Trophoblast cell (in vitro differentiated cells and primary cell): ENCODE measurements at regions not wholly inside any gene's neighbourhood (a gene's known extent, or its start where the extent isn't known, plus 50 kb on each side); places are given as distances from the start of the nearest gene placed in this dataset.
A peak's percentile ranks its signal among the peaks of the same experiment; 100 is the strongest.
"Not testable (repeated sequence)": the region's sequence is repeated elsewhere in the genome, so short reads cannot be mapped to it uniquely, and the experiment has no call there.

Source experiments
- DNase-seq, 2 donors: peaks; one replicate each; pipeline ENCODE4 v3.0.0-alpha.2; 2016
- H2AFZ ChIP-seq: 2 replicates; pipeline ENCODE4 v1.6.1; 2013; ENCODE audit warnings: low read length, moderate library complexity, mild to moderate bottlenecking; ENCODE audit not compliant: insufficient read depth, poor library complexity
- H2AK5ac ChIP-seq: 2 replicates; pipeline ENCODE4 v1.6.1; 2013; ENCODE audit warnings: mild to moderate bottlenecking, low read length
- H2BK120ac ChIP-seq: 2 replicates; pipeline ENCODE4 v1.6.1; 2013; ENCODE audit warnings: low read length, mild to moderate bottlenecking, moderate library complexity; ENCODE audit not compliant: insufficient read depth, poor library complexity
- H2BK12ac ChIP-seq: 2 replicates; pipeline ENCODE4 v1.6.1; 2013; ENCODE audit warnings: mild to moderate bottlenecking, low read length, moderate library complexity
- H2BK5ac ChIP-seq: 2 replicates; pipeline ENCODE4 v1.6.1; 2013; ENCODE audit warnings: low read length, low read depth, moderate library complexity, mild to moderate bottlenecking; ENCODE audit not compliant: poor library complexity
- H3K14ac ChIP-seq: 2 replicates; pipeline ENCODE4 v1.6.1; 2013; ENCODE audit warnings: mild to moderate bottlenecking, low read length
- H3K18ac ChIP-seq: 2 replicates; pipeline ENCODE4 v1.6.1; 2013; ENCODE audit warnings: mild to moderate bottlenecking, low read length
- H3K23ac ChIP-seq: 2 replicates; pipeline ENCODE4 v1.6.1; 2013; ENCODE audit warnings: low read length
- H3K27ac ChIP-seq: 2 replicates; pipeline ENCODE4 v1.5.1; 2013; ENCODE audit warnings: low read depth, mild to moderate bottlenecking, inconsistent platforms, low read length, moderate library complexity
- H3K27me3 ChIP-seq: 2 replicates; pipeline ENCODE4 v1.6.1; 2013; ENCODE audit warnings: inconsistent platforms, mild to moderate bottlenecking, low read length, moderate library complexity; ENCODE audit not compliant: insufficient read depth
- H3K36me3 ChIP-seq, 2 experiments: 1 replicate in 1 of 2; 2 replicates in 1 of 2; pipeline ENCODE4 v1.6.1; 2013; ENCODE audit warnings: low read length in 2 of 2, mild to moderate bottlenecking in 2 of 2, moderate library complexity in 1 of 2; ENCODE audit not compliant: insufficient read depth in 2 of 2, control insufficient read depth in 1 of 2
- H3K4ac ChIP-seq: 2 replicates; pipeline ENCODE4 v1.6.1; 2013; ENCODE audit warnings: low read depth, mild to moderate bottlenecking, low read length, moderate library complexity
- H3K4me1 ChIP-seq, 2 experiments: 1 replicate in 1 of 2; 2 replicates in 1 of 2; pipeline ENCODE4 v1.6.1; 2013; ENCODE audit warnings: low read length in 2 of 2, mild to moderate bottlenecking in 2 of 2, moderate library complexity in 1 of 2; ENCODE audit not compliant: insufficient read depth in 2 of 2, control insufficient read depth in 1 of 2
- H3K4me2 ChIP-seq: 2 replicates; pipeline ENCODE4 v1.6.1; 2013; ENCODE audit warnings: inconsistent platforms, mild to moderate bottlenecking, low read length, moderate library complexity
- H3K4me3 ChIP-seq: 2 replicates; pipeline ENCODE4 v1.5.1; 2013; ENCODE audit warnings: mild to moderate bottlenecking, low read depth, low read length, inconsistent platforms
- H3K79me1 ChIP-seq: one replicate; pipeline ENCODE4 v1.6.1; 2013; ENCODE audit warnings: low read length
- H3K79me2 ChIP-seq: 2 replicates; pipeline ENCODE4 v1.6.1; 2013; ENCODE audit warnings: low read length, mild to moderate bottlenecking; ENCODE audit not compliant: control insufficient read depth, insufficient read depth, poor library complexity
- H3K9ac ChIP-seq: 2 replicates; pipeline ENCODE4 v1.6.1; 2013; ENCODE audit warnings: mild to moderate bottlenecking, low read length
- H3K9me3 ChIP-seq: 2 replicates; pipeline ENCODE4 v1.6.1; 2013; ENCODE audit warnings: low read depth, mild to moderate bottlenecking, control low read depth, inconsistent platforms, low read length; ENCODE audit not compliant: insufficient read depth
- H4K12ac ChIP-seq: 2 replicates; pipeline ENCODE4 v1.6.1; 2013; ENCODE audit warnings: low read depth, mild to moderate bottlenecking, low read length, moderate library complexity
- H4K8ac ChIP-seq: 2 replicates; pipeline ENCODE4 v1.6.1; 2013; ENCODE audit warnings: low read depth, mild to moderate bottlenecking, low read length, moderate library complexity
- H4K91ac ChIP-seq: one replicate; pipeline ENCODE4 v1.6.1; 2013; ENCODE audit warnings: low read depth, mild to moderate bottlenecking, low read length, moderate library complexity
- WGBS: extraction: QIAGEN DNeasy Blood & Tissue Kit; methylation state at CpG from one replicate; pipeline ENCODE4 v1.1.7; 2013; ENCODE audit warnings: missing lambda C conversion rate; ENCODE audit not compliant: insufficient read length, insufficient coverage; ENCODE audit errors: extremely low coverage; 5-methylcytosine and 5-hydroxymethylcytosine counted together

- Histone ChIP-seq H2AK5ac (no peak overlapping the region), H4K8ac (no peak overlapping the region), H3K9ac (no peak overlapping the region), H3K27ac (no peak overlapping the region), H2BK5ac (no peak overlapping the region), H3K14ac (no peak overlapping the region), H3K4ac (no peak overlapping the region), H4K91ac (no peak overlapping the region), H3K9me3 (no peaks in the 10 kb centered on the region), H3K36me3 (no peaks in the 10 kb centered on the region), H3K23ac (no peak overlapping the region), H2BK12ac (no peak overlapping the region), H3K4me3 (no peak overlapping the region), H3K79me1 (no peaks in the 10 kb centered on the region), H4K12ac (no peak overlapping the region), H3K4me2 (no peak overlapping the region), H3K18ac (no peak overlapping the region), H2BK120ac (no peak overlapping the region), H3K27me3 (no peaks in the 10 kb centered on the region), H3K4me1 (peaks cover 4 to 5% of the 10 kb centered on the region in 2 experiments), H2AFZ (no peak overlapping the region), H3K79me2 (no peaks in the 10 kb centered on the region)
- DNase-seq: no peak
- WGBS: no CpG with 5 or more reads among the region's 3 CpGs
These were observed 251.5 kb upstream of the RASGEF1B start for GRCh38 chr4:81723019-81723884.

GRCh38 chr4:81722290-81722851 is 250.7 kb upstream of the RASGEF1B start:
- WGBS: no CpG with 5 or more reads among the region's 9 CpGs
- no peak overlapping the region for H3K14ac ChIP-seq
- DNase-seq: no peak
- H2AFZ ChIP-seq: no peak overlapping the region
- no peak overlapping the region for H2BK12ac ChIP-seq
- no peaks in the 10 kb centered on the region for H3K27me3 ChIP-seq
- H3K18ac ChIP-seq: no peak overlapping the region
- no peak overlapping the region for H2BK120ac ChIP-seq
- H3K4me2 ChIP-seq: no peak overlapping the region
- H4K8ac ChIP-seq: no peak overlapping the region
- H3K9ac ChIP-seq: no peak overlapping the region
- H3K4me1 ChIP-seq: peaks cover 4 to 5% of the 10 kb centered on the region in 2 experiments
- H2AK5ac ChIP-seq: no peak overlapping the region
- H3K27ac ChIP-seq: no peak overlapping the region
- no peaks in the 10 kb centered on the region for H3K36me3 ChIP-seq
- H3K79me1 ChIP-seq: no peaks in the 10 kb centered on the region
- no peak overlapping the region for H4K12ac ChIP-seq
- H4K91ac ChIP-seq: no peak overlapping the region
- H3K9me3 ChIP-seq: no peaks in the 10 kb centered on the region
- H3K4me3 ChIP-seq: no peak overlapping the region
- H2BK5ac ChIP-seq: no peak overlapping the region
- no peak overlapping the region for H3K23ac ChIP-seq
- no peaks in the 10 kb centered on the region for H3K79me2 ChIP-seq
- H3K4ac ChIP-seq: no peak overlapping the region

GRCh38 chr4:81715757-81716156 is 244.1 kb upstream of the RASGEF1B start:
- Histone ChIP-seq H4K91ac (no peak overlapping the region), H4K8ac (no peak overlapping the region), H3K79me2 (no peaks in the 10 kb centered on the region), H3K79me1 (no peaks in the 10 kb centered on the region), H2AK5ac (no peak overlapping the region), H2AFZ (no peak overlapping the region), H3K9ac (no peak overlapping the region), H3K36me3 (no peaks in the 10 kb centered on the region), H2BK5ac (no peak overlapping the region), H2BK12ac (no peak overlapping the region), H3K27ac (no peak overlapping the region), H3K4ac (no peak overlapping the region), H3K4me1 (peaks cover 0 to 3% of the 10 kb centered on the region in 2 experiments), H3K18ac (no peak overlapping the region), H4K12ac (no peak overlapping the region), H3K14ac (no peak overlapping the region), H3K9me3 (no peaks in the 10 kb centered on the region), H2BK120ac (no peak overlapping the region), H3K4me2 (no peak overlapping the region), H3K23ac (no peak overlapping the region), H3K4me3 (no peak overlapping the region), H3K27me3 (no peaks in the 10 kb centered on the region)
- DNase-seq: no peak
- no CpG with 5 or more reads among the region's 5 CpGs for WGBS

- not testable (repeated sequence) for H3K36me3 ChIP-seq, H3K23ac ChIP-seq, H3K9ac ChIP-seq, H3K14ac ChIP-seq, H2BK5ac ChIP-seq, H3K4me2 ChIP-seq, H2BK12ac ChIP-seq, H3K27ac ChIP-seq, H3K9me3 ChIP-seq, H3K79me1 ChIP-seq, H3K79me2 ChIP-seq, H3K4me1 ChIP-seq, H2BK120ac ChIP-seq, H4K91ac ChIP-seq, DNase-seq, H3K4me3 ChIP-seq, H4K8ac ChIP-seq, H4K12ac ChIP-seq, H3K18ac ChIP-seq, H3K4ac ChIP-seq, H3K27me3 ChIP-seq, H2AK5ac ChIP-seq
- WGBS: no CpG with 5 or more reads among the region's 8 CpGs
- peak overlapping the region; percentile 43 for H2AFZ ChIP-seq
These were observed 243.7 kb upstream of the RASGEF1B start for GRCh38 chr4:81715357-81715756.
